ENCODE measurements at regions not wholly inside any gene's neighbourhood (a gene's known extent, or its start where the extent isn't known, plus 50 kb on each side); places are given as distances from the start of the nearest gene placed in this dataset.

DNA sequence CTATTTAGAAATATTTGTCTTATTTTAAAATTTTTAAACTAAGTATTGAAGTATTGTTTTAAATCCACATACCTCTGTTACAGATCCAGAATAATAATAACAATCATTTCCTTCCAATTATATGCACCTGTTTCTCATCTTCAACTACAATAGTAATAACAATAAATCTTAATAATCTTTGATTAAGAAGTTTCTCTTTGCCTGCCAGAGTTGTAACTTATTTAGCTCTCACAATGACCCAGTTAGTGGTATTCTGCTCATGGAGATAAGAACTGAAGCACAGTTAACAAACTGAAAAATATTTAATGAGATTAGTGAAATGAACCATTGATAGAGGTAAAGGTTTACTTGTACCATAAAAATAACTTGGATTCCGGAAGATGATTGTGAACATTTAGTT, 796.3 kb downstream of the LUZP2 start:
- no peak overlapping the region for H3K4me3 ChIP-seq (replicated peaks in 1 of 4; ENCODE audit: control extremely low read depth in 1 of 4, insufficient read depth in 1 of 4, low read depth in 3 of 4, low read length in 4 of 4)
- no peaks in the 10 kb centered on the region for H3K27me3 ChIP-seq (ENCODE audit: control insufficient read depth, insufficient read depth, low read length)
- TF ChIP-seq EZH2 (IDR thresholded peaks at IDR 0.05; ENCODE audit: low read length, missing control alignments), result no peak
- TF ChIP-seq, protein P1, sequence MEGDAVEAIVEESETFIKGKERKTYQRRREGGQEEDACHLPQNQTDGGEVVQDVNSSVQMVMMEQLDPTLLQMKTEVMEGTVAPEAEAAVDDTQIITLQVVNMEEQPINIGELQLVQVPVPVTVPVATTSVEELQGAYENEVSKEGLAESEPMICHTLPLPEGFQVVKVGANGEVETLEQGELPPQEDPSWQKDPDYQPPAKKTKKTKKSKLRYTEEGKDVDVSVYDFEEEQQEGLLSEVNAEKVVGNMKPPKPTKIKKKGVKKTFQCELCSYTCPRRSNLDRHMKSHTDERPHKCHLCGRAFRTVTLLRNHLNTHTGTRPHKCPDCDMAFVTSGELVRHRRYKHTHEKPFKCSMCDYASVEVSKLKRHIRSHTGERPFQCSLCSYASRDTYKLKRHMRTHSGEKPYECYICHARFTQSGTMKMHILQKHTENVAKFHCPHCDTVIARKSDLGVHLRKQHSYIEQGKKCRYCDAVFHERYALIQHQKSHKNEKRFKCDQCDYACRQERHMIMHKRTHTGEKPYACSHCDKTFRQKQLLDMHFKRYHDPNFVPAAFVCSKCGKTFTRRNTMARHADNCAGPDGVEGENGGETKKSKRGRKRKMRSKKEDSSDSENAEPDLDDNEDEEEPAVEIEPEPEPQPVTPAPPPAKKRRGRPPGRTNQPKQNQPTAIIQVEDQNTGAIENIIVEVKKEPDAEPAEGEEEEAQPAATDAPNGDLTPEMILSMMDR (conservative IDR thresholded peaks at IDR 0.05 in 1 of 2, IDR thresholded peaks at IDR 0.05 in 1 of 2; ENCODE audit: low read depth in 1 of 2, low read length in 2 of 2), result no peak
- H3K4me2 ChIP-seq (ENCODE audit: extremely low read depth, insufficient read depth, low read length), result no peak overlapping the region
- H4K20me1 ChIP-seq (ENCODE audit: control insufficient read depth, extremely low read depth, insufficient read depth, low read length), result no peaks in the 10 kb centered on the region
- no peaks in the 10 kb centered on the region for H3K4me1 ChIP-seq (ENCODE audit: control insufficient read depth, extremely low read depth, insufficient read depth, low read length)
- H3K9ac ChIP-seq (ENCODE audit: insufficient read depth, low read length), result no peak overlapping the region
- no peak overlapping the region for H2AFZ ChIP-seq (ENCODE audit: low read length)
- H3K36me3 ChIP-seq (ENCODE audit: control insufficient read depth, insufficient read depth, low read length), result no peaks in the 10 kb centered on the region
- no peaks in the 10 kb centered on the region for H3K79me2 ChIP-seq (ENCODE audit: control insufficient read depth, insufficient read depth, low read length)
- no peak overlapping the region for H3K27ac ChIP-seq (ENCODE audit: insufficient read depth, low read length)
- no peaks in the 10 kb centered on the region for H3K9me3 ChIP-seq (ENCODE audit: control insufficient read depth, insufficient read depth, low read depth, low read length)
- DNase-seq (ENCODE audit: low read depth in 2 of 2), result no peak

DNA sequence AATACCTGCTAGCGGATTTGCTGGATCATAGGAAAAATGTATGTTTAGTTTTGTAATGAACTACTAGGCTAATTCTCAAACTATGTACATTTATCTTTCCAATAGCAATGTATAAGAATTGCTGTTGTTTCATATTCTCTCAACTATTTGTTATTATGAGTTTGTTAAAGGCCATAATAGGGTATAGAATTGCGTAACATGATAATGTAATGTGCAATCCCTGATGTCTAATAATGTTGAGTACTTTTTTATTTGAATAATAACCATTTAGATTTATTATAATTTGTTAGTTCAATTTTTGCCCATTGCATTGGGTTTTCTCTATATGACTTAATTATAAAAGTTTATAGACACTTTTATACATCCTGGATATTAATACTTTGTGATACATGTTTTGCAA, 801.6 kb downstream of the LUZP2 start:
- no peak overlapping the region for H3K27ac ChIP-seq (ENCODE audit: insufficient read depth, low read length)
- H3K9ac ChIP-seq (ENCODE audit: insufficient read depth, low read length), result no peak overlapping the region
- no peaks in the 10 kb centered on the region for H3K9me3 ChIP-seq (ENCODE audit: control insufficient read depth, insufficient read depth, low read depth, low read length)
- H4K20me1 ChIP-seq (ENCODE audit: control insufficient read depth, extremely low read depth, insufficient read depth, low read length), result no peaks in the 10 kb centered on the region
- DNase-seq (ENCODE audit: low read depth in 2 of 2), result no peak
- no peaks in the 10 kb centered on the region for H3K4me1 ChIP-seq (ENCODE audit: control insufficient read depth, extremely low read depth, insufficient read depth, low read length)
- H2AFZ ChIP-seq (ENCODE audit: low read length), result no peak overlapping the region
- no peak overlapping the region for H3K4me2 ChIP-seq (ENCODE audit: extremely low read depth, insufficient read depth, low read length)
- no peaks in the 10 kb centered on the region for H3K27me3 ChIP-seq (ENCODE audit: control insufficient read depth, insufficient read depth, low read length)
- no peak overlapping the region for H3K4me3 ChIP-seq (replicated peaks in 1 of 4; ENCODE audit: control extremely low read depth in 1 of 4, insufficient read depth in 1 of 4, low read depth in 3 of 4, low read length in 4 of 4)
- no peak for TF ChIP-seq EZH2 (IDR thresholded peaks at IDR 0.05; ENCODE audit: low read length, missing control alignments)
- H3K79me2 ChIP-seq (ENCODE audit: control insufficient read depth, insufficient read depth, low read length), result no peaks in the 10 kb centered on the region
- H3K36me3 ChIP-seq (ENCODE audit: control insufficient read depth, insufficient read depth, low read length), result no peaks in the 10 kb centered on the region

DNA sequence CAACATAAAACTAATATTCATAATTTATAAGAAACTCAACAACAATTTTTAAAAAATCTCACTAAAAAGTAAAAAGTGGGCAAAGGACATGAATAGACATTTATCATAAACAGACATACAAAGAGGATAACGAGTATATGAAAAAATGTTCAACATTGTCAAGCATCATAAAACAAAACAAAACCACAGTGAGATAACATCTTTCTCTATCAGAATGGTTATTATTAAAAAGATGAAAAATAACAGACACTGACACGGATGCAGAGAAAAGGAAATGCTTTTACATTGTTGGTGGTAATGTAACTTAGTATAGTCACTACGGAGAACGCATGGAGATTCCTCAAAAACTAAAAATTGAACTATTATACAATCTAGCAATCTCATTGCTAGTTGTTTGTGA, 813.0 kb downstream of the LUZP2 start:
- Histone ChIP-seq H2AFZ (ENCODE audit: low read length) (no peak overlapping the region), H3K9ac (ENCODE audit: insufficient read depth, low read length) (no peak overlapping the region), H3K36me3 (ENCODE audit: control insufficient read depth, insufficient read depth, low read length) (no peaks in the 10 kb centered on the region), H3K9me3 (ENCODE audit: control insufficient read depth, insufficient read depth, low read depth, low read length) (no peaks in the 10 kb centered on the region), H3K79me2 (ENCODE audit: control insufficient read depth, insufficient read depth, low read length) (no peaks in the 10 kb centered on the region), H3K4me1 (ENCODE audit: control insufficient read depth, extremely low read depth, insufficient read depth, low read length) (no peaks in the 10 kb centered on the region), H3K27me3 (ENCODE audit: control insufficient read depth, insufficient read depth, low read length) (no peaks in the 10 kb centered on the region), H3K4me3 (replicated peaks in 1 of 4; ENCODE audit: control extremely low read depth in 1 of 4, insufficient read depth in 1 of 4, low read depth in 3 of 4, low read length in 4 of 4) (no peak overlapping the region), H3K4me2 (ENCODE audit: extremely low read depth, insufficient read depth, low read length) (no peak overlapping the region), H4K20me1 (ENCODE audit: control insufficient read depth, extremely low read depth, insufficient read depth, low read length) (no peaks in the 10 kb centered on the region), H3K27ac (ENCODE audit: insufficient read depth, low read length) (no peak overlapping the region)
- TF ChIP-seq, protein P1 (conservative IDR thresholded peaks at IDR 0.05 in 1 of 2, IDR thresholded peaks at IDR 0.05 in 1 of 2; ENCODE audit: low read depth in 1 of 2, low read length in 2 of 2), result no peak
- TF ChIP-seq EZH2 (IDR thresholded peaks at IDR 0.05; ENCODE audit: low read length, missing control alignments), result no peak
- no peak for DNase-seq (ENCODE audit: low read depth in 2 of 2)

All from fibroblast of lung (primary cell).